Stimulated activated naive CD8-positive, alpha-beta T cell treated with anti-CD3 and anti-CD28 coated beads, Interleukin-15, Interleukin-2, amounts not matched to agents 100 ng/mL and 50 ng/mL, for 24 hours (primary cell): ENCODE measurements at regions not wholly inside any gene's neighbourhood (a gene's known extent, or its start where the extent isn't known, plus 50 kb on each side); places are given as distances from the start of the nearest gene placed in this dataset.
"Not testable (repeated sequence)": the region's sequence is repeated elsewhere in the genome, so short reads cannot be mapped to it uniquely, and the experiment has no call there.

Experiments
- H3K27ac Mint-ChIP-seq: one replicate; pipeline ENCODE4 v1.8.0; 2021; ENCODE audit warnings: mild to moderate bottlenecking, mixed read lengths
- H3K27me3 Mint-ChIP-seq: one replicate; pipeline ENCODE4 v1.8.0; 2021; ENCODE audit warnings: mixed read lengths
- H3K36me3 Mint-ChIP-seq: one replicate; pipeline ENCODE4 v1.8.0; 2021; ENCODE audit warnings: low read depth, mixed read lengths
- H3K4me1 Mint-ChIP-seq: one replicate; pipeline ENCODE4 v1.8.0; 2021; ENCODE audit warnings: low read depth, mixed read lengths
- H3K4me3 Mint-ChIP-seq: one replicate; pipeline ENCODE4 v1.8.0; 2021; ENCODE audit warnings: mild to moderate bottlenecking, mixed read lengths
- H3K9me3 Mint-ChIP-seq: one replicate; pipeline ENCODE4 v1.8.0; 2021; ENCODE audit warnings: mixed read lengths

- no peak overlapping the region for H3K4me3 Mint-ChIP-seq
- H3K4me1 Mint-ChIP-seq = no peaks in the 10 kb centered on the region
- H3K9me3 Mint-ChIP-seq = no peaks in the 10 kb centered on the region
- H3K27ac Mint-ChIP-seq = no peak overlapping the region
- H3K36me3 Mint-ChIP-seq = no peaks in the 10 kb centered on the region
- peaks cover 48% of the 10 kb centered on the region for H3K27me3 Mint-ChIP-seq
Observed at GRCh38 chr17:6255322-6255721, 179.6 kb downstream of the AIPL1 start.

- Mint-ChIP-seq H3K4me1 (no peaks in the 10 kb centered on the region), H3K27me3 (peaks cover 40% of the 10 kb centered on the region), H3K36me3 (no peaks in the 10 kb centered on the region), H3K27ac (no peak overlapping the region), H3K9me3 (no peaks in the 10 kb centered on the region), H3K4me3 (no peak overlapping the region)
Observed at GRCh38 chr17:6254036-6254435, 180.9 kb downstream of the AIPL1 start.

GRCh38 chr17:6251640-6252039 lies 181.5 kb downstream of the WSCD1 start:
- H3K27me3 Mint-ChIP-seq = peaks cover 28% of the 10 kb centered on the region
- not testable (repeated sequence) for H3K4me3 Mint-ChIP-seq, H3K27ac Mint-ChIP-seq, H3K4me1 Mint-ChIP-seq, H3K36me3 Mint-ChIP-seq, H3K9me3 Mint-ChIP-seq

DNA sequence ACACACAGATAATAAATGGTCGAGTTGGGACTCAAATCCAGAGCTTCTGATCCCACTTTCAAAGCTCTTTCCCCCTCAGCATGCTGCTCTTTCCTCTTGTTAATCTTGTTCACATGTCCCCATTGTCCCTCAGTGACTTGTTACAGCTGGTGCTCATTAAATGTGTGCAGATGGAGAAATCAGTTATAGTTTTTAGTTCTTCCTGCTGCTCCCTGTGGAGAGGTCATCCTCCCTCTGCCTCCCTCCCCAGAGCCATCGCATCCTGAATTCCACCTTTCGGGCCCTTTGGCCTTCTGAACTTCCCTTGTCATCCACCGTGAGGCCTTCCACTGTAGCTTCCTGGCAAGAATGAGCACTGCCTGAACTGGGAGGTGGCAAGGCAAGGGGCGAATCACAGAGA lies 179.6 kb downstream of the WSCD1 start:
- Mint-ChIP-seq H3K27ac (no peak overlapping the region), H3K4me1 (no peaks in the 10 kb centered on the region), H3K36me3 (no peaks in the 10 kb centered on the region), H3K27me3 (peaks cover 17% of the 10 kb centered on the region), H3K4me3 (no peak overlapping the region), H3K9me3 (no peaks in the 10 kb centered on the region)

DNA sequence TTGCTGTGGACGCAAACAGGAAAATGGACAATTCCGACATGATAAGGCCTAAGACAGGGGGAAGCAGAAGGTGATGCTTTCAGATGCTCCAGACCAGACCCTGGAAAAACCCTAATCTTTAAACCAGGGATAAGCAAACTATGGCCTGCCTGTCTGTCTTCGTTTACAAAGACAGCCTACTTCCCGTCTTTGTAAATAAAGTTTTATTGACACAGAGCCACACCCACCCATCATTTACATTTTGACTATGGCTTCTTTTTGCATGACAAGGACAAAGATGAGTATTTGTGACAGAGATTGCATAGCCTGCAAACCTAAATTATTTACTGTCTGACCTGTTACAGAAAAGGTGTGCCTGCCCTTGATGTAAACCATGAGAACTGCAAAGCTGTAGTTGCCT lies 177.9 kb downstream of the WSCD1 start:
- Mint-ChIP-seq H3K27ac (no peak overlapping the region), H3K27me3 (peaks cover 17% of the 10 kb centered on the region), H3K4me3 (no peak overlapping the region), H3K4me1 (no peaks in the 10 kb centered on the region), H3K9me3 (no peaks in the 10 kb centered on the region), H3K36me3 (no peaks in the 10 kb centered on the region)

- Mint-ChIP-seq H3K4me3 (no peak overlapping the region), H3K27me3 (peaks cover 18% of the 10 kb centered on the region), H3K9me3 (no peaks in the 10 kb centered on the region), H3K27ac (no peak overlapping the region), H3K36me3 (no peaks in the 10 kb centered on the region), H3K4me1 (no peaks in the 10 kb centered on the region)
Observed at GRCh38 chr17:6245301-6246177, 175.4 kb downstream of the WSCD1 start.

- Mint-ChIP-seq H3K9me3 (no peaks in the 10 kb centered on the region), H3K4me1 (no peaks in the 10 kb centered on the region), H3K27me3 (peaks cover 18% of the 10 kb centered on the region), H3K4me3 (no peak overlapping the region), H3K27ac (no peak overlapping the region), H3K36me3 (no peaks in the 10 kb centered on the region)
Observed at GRCh38 chr17:6244796-6245195, 174.6 kb downstream of the WSCD1 start.

DNA sequence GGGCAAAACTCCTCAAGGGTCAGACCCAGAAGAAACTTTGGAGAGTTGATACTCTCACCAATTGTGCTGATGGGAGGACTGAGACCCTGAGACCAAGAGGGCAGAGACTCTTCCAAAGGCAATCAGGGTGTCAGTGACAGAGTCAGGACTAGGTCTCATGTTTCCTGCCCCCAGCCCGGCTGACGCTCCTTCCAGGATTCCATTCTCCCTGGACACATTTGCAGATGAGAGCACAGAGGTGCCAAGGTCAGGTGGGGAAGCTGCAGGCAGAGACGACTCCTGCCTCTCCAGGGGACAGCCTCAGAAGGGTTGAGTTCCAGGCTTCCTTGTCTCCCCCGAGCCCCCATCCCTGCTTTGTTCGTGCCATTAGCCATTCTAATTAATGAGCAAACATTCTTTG lies 174.1 kb downstream of the WSCD1 start:
- H3K9me3 Mint-ChIP-seq = no peaks in the 10 kb centered on the region
- peaks cover 20% of the 10 kb centered on the region for H3K27me3 Mint-ChIP-seq
- H3K4me1 Mint-ChIP-seq = no peaks in the 10 kb centered on the region
- H3K4me3 Mint-ChIP-seq = no peak overlapping the region
- H3K36me3 Mint-ChIP-seq = no peaks in the 10 kb centered on the region
- no peak overlapping the region for H3K27ac Mint-ChIP-seq

DNA sequence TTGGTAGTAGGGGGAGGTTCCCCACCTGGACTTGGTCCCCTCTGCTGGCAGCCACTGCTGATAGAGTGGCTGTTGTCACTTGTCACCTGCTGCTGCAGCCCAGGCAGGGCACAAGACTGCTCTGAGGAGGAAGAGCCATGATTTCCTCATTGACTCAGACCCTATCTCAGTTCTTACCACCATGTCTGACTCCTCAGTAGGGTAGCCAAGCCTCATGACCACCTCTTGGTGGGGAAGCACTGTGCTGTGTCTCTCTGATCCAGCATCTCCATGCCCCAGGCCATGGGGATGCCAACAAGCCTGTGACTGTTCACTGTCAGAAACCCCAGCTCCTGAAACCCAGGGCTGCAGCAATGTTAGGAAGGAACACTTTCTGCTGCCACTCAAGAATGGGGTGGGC lies 173.0 kb downstream of the WSCD1 start:
- H3K36me3 Mint-ChIP-seq = no peaks in the 10 kb centered on the region
- H3K27me3 Mint-ChIP-seq = peaks cover 19% of the 10 kb centered on the region

DNA sequence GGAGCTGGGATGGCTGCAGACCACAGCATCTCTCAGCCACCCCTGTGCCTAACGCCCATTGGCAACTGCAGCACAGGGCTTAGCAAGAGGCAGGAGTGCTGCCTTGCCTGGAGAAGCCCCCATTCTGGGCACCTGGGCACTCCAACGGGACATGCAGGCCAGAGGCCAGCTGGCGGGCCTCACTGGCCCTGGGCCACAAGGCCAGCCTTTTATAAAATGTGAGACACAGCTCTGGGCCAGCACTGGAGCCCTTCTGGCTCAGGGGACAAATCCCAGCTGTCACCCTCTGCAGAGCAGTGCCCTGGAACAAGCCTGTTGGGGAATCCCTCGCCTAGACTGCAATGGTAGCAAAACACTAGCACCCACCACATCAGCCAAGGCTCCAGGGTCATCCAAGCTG lies 171.8 kb downstream of the WSCD1 start:
- H3K9me3 Mint-ChIP-seq = no peaks in the 10 kb centered on the region

More for the DNA sequence above, 173.0 kb downstream of the WSCD1 start:
- Mint-ChIP-seq H3K9me3 (no peaks in the 10 kb centered on the region), H3K27ac (no peak overlapping the region), H3K4me1 (no peaks in the 10 kb centered on the region), H3K4me3 (no peak overlapping the region)

GRCh38 chr17:6241381-6241780 lies 171.2 kb downstream of the WSCD1 start:
- no peaks in the 10 kb centered on the region for H3K9me3 Mint-ChIP-seq
- H3K27me3 Mint-ChIP-seq = peaks cover 15% of the 10 kb centered on the region
- no peaks in the 10 kb centered on the region for H3K4me1 Mint-ChIP-seq
- no peaks in the 10 kb centered on the region for H3K36me3 Mint-ChIP-seq
- no peak overlapping the region for H3K27ac Mint-ChIP-seq
- H3K4me3 Mint-ChIP-seq = no peak overlapping the region

More for the DNA sequence above, 171.8 kb downstream of the WSCD1 start:
- Mint-ChIP-seq H3K27ac (no peak overlapping the region), H3K27me3 (peaks cover 15% of the 10 kb centered on the region), H3K4me3 (no peak overlapping the region), H3K4me1 (no peaks in the 10 kb centered on the region), H3K36me3 (no peaks in the 10 kb centered on the region)

GRCh38 chr17:6240601-6241000 lies 170.4 kb downstream of the WSCD1 start:
- no peaks in the 10 kb centered on the region for H3K4me1 Mint-ChIP-seq
- H3K36me3 Mint-ChIP-seq = no peaks in the 10 kb centered on the region
- no peak overlapping the region for H3K27ac Mint-ChIP-seq
- no peak overlapping the region for H3K4me3 Mint-ChIP-seq
- no peaks in the 10 kb centered on the region for H3K9me3 Mint-ChIP-seq
- H3K27me3 Mint-ChIP-seq = peaks cover 15% of the 10 kb centered on the region

DNA sequence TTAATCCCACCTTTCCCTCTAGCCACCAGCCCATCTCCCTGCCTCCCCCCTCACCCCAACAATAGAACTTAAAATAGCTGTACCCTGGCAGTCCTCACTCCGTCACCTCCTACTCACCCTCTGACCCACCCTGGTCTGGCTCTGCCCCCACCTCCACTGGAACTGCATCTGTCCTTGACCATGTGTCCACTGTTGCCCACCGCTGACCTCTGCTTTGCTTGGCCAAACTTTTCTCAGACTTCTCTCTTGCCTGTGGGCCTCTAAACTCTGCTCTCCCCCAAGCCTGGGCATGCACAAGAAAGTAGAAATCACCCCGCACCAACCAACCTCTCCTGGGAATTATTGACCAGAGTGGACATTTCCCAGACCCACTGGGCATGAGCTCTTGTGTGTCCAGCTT lies 169.8 kb downstream of the WSCD1 start:
- Mint-ChIP-seq H3K4me3 (no peak overlapping the region), H3K27me3 (peaks cover 15% of the 10 kb centered on the region), H3K27ac (no peak overlapping the region), H3K9me3 (no peaks in the 10 kb centered on the region), H3K4me1 (no peaks in the 10 kb centered on the region), H3K36me3 (no peaks in the 10 kb centered on the region)

GRCh38 chr17:6239241-6239798 lies 169.1 kb downstream of the WSCD1 start:
- Mint-ChIP-seq H3K4me3 (no peak overlapping the region), H3K9me3 (no peaks in the 10 kb centered on the region), H3K27ac (no peak overlapping the region), H3K27me3 (peaks cover 15% of the 10 kb centered on the region), H3K4me1 (no peaks in the 10 kb centered on the region), H3K36me3 (no peaks in the 10 kb centered on the region)

DNA sequence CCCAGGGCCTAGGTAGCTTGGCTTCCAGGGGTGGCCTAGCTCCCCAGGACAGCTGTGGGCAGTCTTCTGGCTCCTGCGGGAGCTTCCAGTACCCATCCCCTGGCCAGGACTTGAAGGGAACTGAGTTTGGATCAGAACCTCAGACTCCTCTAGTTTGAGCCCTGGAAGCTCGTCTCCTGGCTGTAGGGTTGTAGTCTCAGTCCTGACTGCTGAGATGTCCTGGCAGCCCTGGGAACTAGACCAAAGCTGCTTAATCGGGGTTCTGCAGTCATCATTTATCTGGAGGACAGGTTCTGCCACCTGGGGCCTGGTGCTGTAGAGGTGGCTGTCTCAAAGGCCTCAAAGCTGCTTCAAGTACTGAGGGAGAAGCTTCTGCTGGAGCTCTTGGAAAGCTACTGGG lies 163.7 kb downstream of the WSCD1 start:
- H3K36me3 Mint-ChIP-seq = no peaks in the 10 kb centered on the region

DNA sequence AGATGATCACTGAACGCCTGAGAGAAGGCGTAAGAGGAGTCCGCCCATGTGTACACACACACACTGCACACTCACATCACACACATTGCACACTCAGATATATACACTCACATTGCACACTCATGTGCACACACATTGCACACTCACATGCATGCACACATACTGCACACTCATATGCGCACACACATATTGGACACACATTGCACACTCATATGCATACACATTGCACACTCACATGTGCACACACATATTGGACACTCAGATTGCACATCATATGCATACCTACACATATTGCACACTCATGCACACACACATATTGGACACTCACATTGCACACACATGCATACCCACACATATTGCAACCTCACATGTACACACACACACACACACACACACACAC lies 163.2 kb downstream of the WSCD1 start:
- no peaks in the 10 kb centered on the region for H3K36me3 Mint-ChIP-seq
- no peaks in the 10 kb centered on the region for H3K4me1 Mint-ChIP-seq
- H3K9me3 Mint-ChIP-seq = no peaks in the 10 kb centered on the region
- H3K27me3 Mint-ChIP-seq = no peaks in the 10 kb centered on the region
- no peak overlapping the region for H3K27ac Mint-ChIP-seq
- no peak overlapping the region for H3K4me3 Mint-ChIP-seq

More for the DNA sequence above, 163.7 kb downstream of the WSCD1 start:
- H3K4me3 Mint-ChIP-seq = no peak overlapping the region
- H3K27me3 Mint-ChIP-seq = no peaks in the 10 kb centered on the region
- no peak overlapping the region for H3K27ac Mint-ChIP-seq
- no peaks in the 10 kb centered on the region for H3K4me1 Mint-ChIP-seq
- no peaks in the 10 kb centered on the region for H3K9me3 Mint-ChIP-seq
